HG02623 (cell line): ENCODE measurements at regions not wholly inside any gene's neighbourhood (a gene's known extent, or its start where the extent isn't known, plus 50 kb on each side); places are given as distances from the start of the nearest gene placed in this dataset.

Source experiments
- ATAC-seq: cut with Tn5 transposase; IDR thresholded peaks from one replicate; pipeline ENCODE4 v1.9.1; 2021; ENCODE audit warnings: moderate library complexity; ENCODE audit not compliant: unreplicated experiment

- ATAC-seq, result no peak
Observed at GRCh38 chr20:10802236-10802635, 128.4 kb upstream of the JAG1 start.

DNA sequence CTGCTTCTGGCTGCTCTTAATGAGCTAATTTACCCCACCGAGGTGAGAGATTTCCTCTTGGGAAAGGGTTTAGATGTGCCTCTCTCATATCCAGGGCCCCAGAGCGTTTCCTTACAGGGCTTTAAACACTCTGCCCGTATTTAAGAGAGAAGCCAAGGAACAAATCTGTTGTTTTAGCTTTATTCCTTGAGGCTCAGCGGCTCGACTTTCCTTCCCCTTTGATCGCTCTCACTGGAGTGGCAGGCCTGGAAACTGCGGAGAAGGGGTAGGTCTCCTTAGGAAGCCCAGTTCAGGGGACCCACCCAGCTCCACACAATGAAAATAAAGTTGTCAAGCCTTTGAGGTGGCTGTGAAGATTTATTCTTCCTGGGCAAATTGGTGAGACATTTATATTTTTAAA, 132.0 kb upstream of the JAG1 start:
- no peak for ATAC-seq

GRCh38 chr20:10806539-10806938, 132.7 kb upstream of the JAG1 start:
- no peak for ATAC-seq

DNA sequence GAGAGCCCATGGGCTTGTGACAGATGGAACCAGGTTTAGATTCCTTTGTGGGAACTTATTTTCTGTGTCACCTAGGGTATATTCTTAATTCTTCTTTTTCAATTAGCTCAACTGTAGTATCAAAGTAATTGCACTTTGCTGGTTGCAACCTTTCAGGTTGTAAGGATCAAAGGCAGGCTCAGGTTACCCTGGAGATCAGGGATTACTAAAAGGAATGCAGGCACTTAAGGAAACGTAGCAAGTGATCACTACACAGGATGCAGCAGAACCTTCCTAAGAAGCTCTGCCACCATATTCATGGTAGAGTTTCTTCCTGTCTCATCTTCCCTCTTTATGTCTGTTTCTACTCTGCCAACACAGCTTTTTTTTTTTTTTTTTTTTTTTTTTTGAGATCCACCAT, 133.2 kb upstream of the JAG1 start:
- no peak for ATAC-seq

DNA sequence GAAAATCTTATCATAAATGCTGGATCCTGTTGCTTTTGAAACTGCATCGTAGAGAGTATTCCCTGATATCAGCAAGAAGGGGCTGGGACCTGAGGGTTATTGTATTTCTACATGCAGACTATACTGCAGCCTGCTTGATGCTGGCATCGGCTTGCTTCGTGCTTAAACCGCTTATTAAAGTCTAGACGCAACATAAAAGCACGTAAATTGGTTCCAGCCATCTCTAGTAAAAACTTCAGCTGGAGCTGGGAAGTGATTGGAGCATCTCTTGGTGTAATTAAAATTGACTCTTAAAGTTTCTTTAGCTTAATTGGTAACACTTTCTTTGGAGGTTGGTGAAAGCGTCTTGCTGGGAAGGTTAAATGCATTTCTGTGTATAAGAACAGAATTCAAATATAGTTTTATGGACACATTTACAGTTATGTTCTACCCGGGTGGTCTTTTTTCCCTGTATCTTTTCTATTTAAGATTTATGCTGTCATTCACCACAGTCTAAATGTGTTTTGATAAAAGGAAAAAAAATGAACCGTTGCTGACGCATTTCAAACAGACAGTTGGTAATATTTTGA, 139.0 kb upstream of the JAG1 start:
- no peak for ATAC-seq

- no peak for ATAC-seq
Observed at GRCh38 chr20:10823585-10823984, 149.8 kb upstream of the JAG1 start.

DNA sequence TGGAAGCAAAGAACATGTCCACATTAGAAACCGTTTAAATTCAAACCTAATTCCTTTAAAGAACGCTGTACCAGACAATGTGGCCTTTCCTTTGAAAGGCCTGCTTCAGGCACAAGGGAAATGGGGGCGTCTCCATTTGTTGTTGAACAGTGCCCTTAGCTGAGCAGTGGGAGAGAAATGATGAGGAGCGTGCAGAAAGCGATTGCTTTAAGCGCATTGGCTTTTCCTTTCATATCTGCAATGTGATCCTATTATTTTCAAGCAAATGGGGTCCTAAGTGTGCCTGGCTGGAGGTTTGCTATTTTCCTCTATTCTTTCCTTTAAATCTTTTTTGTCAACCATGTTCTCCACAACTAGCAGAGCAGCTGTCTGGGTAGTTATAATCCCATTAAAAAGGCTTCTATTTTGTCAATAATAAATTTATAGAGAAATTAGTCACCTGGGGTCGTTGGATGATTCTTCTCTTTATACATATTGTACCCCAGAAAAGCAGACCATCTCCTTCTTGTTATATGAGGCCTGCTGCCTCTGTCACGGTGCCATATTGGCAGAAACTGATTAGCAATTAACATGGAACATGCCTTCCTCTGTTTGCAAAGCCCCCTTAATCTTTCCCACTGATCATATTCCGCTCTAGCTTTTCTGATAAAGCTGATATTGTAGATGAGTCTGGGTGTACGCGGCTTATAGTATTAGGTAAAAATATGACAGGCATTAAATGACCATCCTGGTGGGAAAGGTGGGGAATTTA, 151.1 kb upstream of the JAG1 start:
- no peak for ATAC-seq

DNA sequence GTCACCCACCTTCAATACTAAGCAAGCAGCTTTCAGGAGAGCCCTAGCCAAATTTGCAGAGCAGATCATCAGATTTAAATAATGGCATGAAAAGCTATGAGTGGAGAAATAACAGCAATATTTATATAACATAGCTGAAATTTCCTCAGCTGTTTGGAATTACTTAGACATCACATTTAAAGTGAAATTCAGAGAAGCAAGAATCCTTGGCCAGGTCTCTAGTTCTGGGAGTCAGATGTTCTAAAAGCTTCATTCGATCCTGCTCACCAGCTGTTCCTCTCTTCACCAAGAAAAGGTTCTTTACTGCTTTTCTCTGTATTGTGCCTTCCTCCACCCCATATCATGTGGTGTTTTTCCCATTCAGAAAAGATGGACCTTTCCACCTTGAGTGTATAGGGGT, 152.3 kb upstream of the JAG1 start:
- no peak for ATAC-seq

DNA sequence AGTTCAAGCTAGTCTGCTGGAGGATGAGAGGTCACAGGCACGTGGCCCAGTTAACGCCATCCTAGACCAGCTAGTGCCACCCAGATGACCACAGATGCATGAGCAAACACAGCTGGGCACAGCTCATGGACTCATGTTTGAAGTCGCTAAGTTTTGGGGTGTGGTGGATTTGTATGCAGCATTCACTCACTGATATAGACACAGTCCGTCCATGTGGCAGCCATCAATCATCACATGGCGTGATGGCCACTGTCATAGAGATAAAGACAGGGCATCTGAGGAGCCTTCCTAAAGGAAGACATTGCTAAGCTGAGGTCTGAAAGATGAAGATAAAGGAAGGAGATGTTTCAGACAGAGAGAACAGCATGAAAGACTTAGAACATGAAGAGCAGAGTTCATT, 154.4 kb upstream of the JAG1 start:
- ATAC-seq, result no peak

GRCh38 chr20:10832141-10832540, 158.3 kb upstream of the JAG1 start:
- ATAC-seq, result no peak

GRCh38 chr20:10837901-10838300, 164.1 kb upstream of the JAG1 start:
- no peak for ATAC-seq

DNA sequence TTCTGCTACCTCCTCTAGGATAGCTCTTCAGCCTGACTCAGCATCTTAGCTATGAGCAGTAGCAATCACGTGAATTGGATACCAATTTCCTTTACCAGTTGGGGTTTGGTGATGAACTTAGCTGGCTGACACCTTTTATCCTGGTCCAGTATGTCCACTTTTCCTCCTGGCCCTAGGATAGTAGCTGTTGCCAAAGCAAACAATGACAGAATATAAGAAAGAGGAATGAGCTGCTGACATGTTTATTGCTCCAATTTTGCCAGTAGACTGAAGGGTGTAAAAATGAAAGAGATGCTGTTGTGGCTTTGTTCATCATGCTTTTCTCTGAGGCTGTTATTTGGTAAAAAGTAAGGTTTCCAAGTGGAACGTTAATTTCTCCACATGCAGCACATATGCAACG, 168.3 kb upstream of the JAG1 start:
- ATAC-seq, result no peak

DNA sequence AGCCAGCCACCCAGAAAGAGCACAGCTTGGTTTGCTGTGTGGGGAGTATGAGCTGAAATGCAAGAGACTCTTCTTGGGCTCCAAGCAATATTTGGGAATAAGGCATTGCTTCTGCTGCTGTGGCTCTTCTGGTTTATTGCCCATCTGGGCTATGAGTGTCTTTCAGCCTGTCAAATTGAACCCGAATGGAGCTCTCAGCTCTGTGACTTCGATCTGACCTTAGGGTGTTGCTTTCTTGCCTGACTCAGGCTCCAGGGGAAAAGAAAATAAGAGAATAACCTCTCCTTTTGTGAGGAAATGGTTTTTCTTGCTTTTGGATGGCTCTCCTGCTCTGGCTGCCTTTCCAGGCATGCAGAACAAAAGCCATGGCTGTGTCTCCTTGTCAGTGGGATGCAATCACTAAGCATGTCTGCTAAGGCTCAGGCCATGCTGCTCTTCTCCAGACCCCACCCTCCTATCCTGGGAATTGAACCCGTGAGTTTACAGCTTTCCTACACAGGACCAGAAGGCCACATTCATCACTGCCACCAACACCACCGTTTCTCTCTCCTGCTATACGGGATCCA, 169.4 kb upstream of the JAG1 start:
- ATAC-seq, result no peak

GRCh38 chr20:10846766-10847165, 173.0 kb upstream of the JAG1 start:
- no peak for ATAC-seq

DNA sequence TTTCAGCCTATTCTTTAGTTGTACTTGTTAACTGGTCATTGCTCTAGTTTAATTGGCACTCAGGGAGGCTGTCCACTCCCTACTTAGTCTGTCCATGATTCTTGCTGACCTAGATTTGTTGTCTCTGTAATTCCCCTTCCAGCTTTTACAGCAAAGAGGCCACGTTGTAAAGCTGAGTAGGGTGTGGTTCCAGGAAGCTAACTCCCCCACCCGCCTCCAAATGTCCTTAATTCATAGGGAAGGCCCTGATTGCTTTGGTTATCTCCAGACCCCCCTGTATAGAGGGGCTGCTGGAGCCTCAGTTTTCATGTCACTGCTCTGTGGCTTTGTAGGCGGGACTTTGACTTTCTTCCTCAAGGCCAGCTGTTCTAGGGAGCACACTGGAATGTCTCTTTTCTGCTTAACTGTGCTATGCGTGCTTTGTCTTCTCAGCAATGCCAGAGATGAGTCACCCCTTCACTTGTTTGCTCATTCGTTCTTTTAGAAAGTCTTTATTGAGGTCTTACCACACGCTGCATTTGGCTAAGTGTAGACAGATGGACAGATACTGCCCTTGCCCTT, 175.1 kb upstream of the JAG1 start:
- ATAC-seq, result no peak

DNA sequence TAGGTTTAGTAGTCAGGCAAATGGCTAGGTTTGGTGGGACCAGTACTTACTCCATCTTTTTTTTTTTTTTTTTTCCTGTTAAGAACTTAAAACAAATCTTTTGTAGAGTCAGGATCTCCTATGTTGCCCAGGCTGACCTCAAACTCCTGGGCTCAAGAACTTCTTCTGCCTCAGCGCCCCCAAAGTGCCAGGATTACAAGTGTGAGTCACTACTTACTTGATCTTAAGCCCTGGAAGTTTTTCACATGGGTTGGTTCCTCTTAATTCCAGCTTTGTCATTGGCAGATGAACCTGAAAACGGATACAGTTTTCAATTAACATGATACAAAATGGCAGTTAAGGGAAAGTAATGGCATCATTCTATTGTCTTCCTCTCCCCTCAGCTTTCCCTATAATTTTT, 179.4 kb upstream of the JAG1 start:
- no peak for ATAC-seq

- no peak for ATAC-seq
Observed at GRCh38 chr20:10853731-10854130, 179.9 kb upstream of the JAG1 start.

DNA sequence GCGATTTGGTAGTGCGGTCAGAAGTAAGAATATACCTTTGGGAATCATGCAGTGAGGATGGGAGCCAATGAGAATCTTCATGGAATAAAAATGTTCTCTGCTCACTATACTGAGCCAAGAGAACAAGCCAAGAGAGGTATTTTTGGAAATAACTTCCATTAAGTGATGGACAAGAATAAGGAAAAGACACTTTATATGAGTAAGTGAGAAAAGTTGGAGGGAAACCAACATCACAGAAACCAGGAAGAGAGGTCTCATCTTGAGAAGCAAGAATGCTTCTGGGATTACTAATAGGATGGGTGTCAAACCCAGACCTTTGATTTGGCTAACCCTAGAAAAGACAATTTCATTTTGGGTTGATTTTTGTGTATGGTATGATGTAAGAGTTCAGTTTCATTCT, 181.2 kb upstream of the JAG1 start:
- no peak for ATAC-seq

- no peak for ATAC-seq
Observed at GRCh38 chr20:10855778-10856177, 182.0 kb upstream of the JAG1 start.

GRCh38 chr20:10856237-10857015, 182.6 kb upstream of the JAG1 start:
- no peak for ATAC-seq

DNA sequence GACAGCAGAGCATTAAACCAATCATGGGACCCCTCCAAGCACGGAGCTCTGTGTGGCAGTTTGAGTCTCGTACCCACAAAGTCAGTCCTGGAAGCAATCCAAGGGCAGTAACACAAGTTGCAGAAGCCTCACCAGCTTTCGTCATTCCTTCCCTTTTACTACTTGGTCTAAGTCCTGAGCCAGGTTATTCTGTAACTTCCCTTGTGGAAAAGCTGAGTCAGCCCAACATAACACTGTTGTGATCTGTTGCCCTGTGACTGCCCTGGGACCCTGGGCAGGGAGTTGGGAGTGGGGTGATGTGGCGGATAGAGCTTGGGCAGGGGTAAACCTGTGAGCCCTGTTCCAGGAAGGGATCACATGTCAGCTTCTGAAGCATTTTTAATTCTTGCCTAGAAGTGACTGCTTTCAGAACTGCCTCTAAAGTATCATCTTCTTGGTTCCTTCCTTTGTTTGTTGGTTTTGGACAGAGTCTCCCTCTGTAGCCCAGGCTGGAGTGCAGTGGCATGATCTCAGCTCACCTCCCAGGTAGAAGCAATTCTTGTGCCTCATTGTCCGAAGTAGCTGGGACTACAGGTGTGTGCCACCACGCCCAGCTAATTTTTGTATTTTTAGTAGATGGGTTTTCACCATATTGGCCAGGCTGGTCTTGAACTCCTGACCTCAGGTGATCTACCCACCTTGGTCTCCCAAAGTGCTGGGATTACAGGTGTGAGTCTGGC, 183.7 kb upstream of the JAG1 start:
- ATAC-seq, result no peak
